Upper lobe of left lung (tissue), 4 donors: ENCODE measurements at regions not wholly inside any gene's neighbourhood (a gene's known extent, or its start where the extent isn't known, plus 50 kb on each side); places are given as distances from the start of the nearest gene placed in this dataset.

Source experiments
- POLR2A ChIP-seq, 4 donors: fragments of 450-650 bp; IDR thresholded peaks; one replicate each; pipeline ENCODE4 v1.5.1; 2016 to 2017; ENCODE audit warnings: antibody characterized with exemption in 4 of 4, mild to moderate bottlenecking in 2 of 4
- TF ChIP-seq, protein P1 (sequence below), 6 experiments: fragments of 450-650 bp in 4 of 6; fragments of 200-600 bp in 2 of 6; sonication (generic) in 2 of 6; IDR thresholded peaks; one replicate each; pipeline ENCODE4 v1.5.1; 2016 to 2019; ENCODE audit warnings: antibody characterized with exemption in 6 of 6

- TF ChIP-seq, protein P1, sequence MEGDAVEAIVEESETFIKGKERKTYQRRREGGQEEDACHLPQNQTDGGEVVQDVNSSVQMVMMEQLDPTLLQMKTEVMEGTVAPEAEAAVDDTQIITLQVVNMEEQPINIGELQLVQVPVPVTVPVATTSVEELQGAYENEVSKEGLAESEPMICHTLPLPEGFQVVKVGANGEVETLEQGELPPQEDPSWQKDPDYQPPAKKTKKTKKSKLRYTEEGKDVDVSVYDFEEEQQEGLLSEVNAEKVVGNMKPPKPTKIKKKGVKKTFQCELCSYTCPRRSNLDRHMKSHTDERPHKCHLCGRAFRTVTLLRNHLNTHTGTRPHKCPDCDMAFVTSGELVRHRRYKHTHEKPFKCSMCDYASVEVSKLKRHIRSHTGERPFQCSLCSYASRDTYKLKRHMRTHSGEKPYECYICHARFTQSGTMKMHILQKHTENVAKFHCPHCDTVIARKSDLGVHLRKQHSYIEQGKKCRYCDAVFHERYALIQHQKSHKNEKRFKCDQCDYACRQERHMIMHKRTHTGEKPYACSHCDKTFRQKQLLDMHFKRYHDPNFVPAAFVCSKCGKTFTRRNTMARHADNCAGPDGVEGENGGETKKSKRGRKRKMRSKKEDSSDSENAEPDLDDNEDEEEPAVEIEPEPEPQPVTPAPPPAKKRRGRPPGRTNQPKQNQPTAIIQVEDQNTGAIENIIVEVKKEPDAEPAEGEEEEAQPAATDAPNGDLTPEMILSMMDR (IDR thresholded peaks at IDR 0.05) = no peak
- TF ChIP-seq POLR2A (IDR thresholded peaks at IDR 0.05) = no peak
Measured at GRCh38 chr22:42199025-42199424, 68.4 kb upstream of the CYP2D6 start.
